Epithelial cell of esophagus (primary cell): ENCODE measurements at regions not wholly inside any gene's neighbourhood (a gene's known extent, or its start where the extent isn't known, plus 50 kb on each side); places are given as distances from the start of the nearest gene placed in this dataset.

ENCODE experiments used
- DNase-seq: peaks from one replicate; pipeline ENCODE4 v3.0.0; 2010; ENCODE audit warnings: low read depth
- H3K4me3 ChIP-seq: 2 replicates; pipeline ENCODE4 v1.5.1; 2011; ENCODE audit warnings: mild to moderate bottlenecking, low read length, control low read depth
- CTCF ChIP-seq: IDR thresholded peaks from 2 replicates; pipeline ENCODE4 v1.5.1; 2011; ENCODE audit warnings: low read depth, mild to moderate bottlenecking, low read length, control low read depth, inconsistent platforms; ENCODE audit not compliant: insufficient read depth; ENCODE audit errors: missing control alignments

GRCh38 chr3:46146548-46146947 lies 61.6 kb downstream of the CCR1 start:
- TF ChIP-seq CTCF = no peak
- no peak for DNase-seq
- no peak overlapping the region for H3K4me3 ChIP-seq

GRCh38 chr3:46146021-46146420 lies 62.1 kb downstream of the CCR1 start:
- DNase-seq = no peak
- no peak overlapping the region for H3K4me3 ChIP-seq
- TF ChIP-seq CTCF = no peak

- no peak for TF ChIP-seq CTCF
- no peak for DNase-seq
Measured at GRCh38 chr3:46145147-46145546, 63.0 kb downstream of the CCR1 start.

GRCh38 chr3:46143951-46144473 lies 64.1 kb downstream of the CCR1 start:
- no peak for DNase-seq
- no peak for TF ChIP-seq CTCF
- no peak overlapping the region for H3K4me3 ChIP-seq

More at GRCh38 chr3:46145147-46145546, 63.0 kb downstream of the CCR1 start:
- no peak overlapping the region for H3K4me3 ChIP-seq

- H3K4me3 ChIP-seq = no peak overlapping the region
- TF ChIP-seq CTCF = no peak
- no peak for DNase-seq
Measured at GRCh38 chr3:46141813-46142212, 66.3 kb downstream of the CCR1 start.

- TF ChIP-seq CTCF = no peak
- no peak for DNase-seq
- H3K4me3 ChIP-seq = no peak overlapping the region
Measured at GRCh38 chr3:46138581-46138980, 69.5 kb downstream of the CCR1 start.

GRCh38 chr3:46135475-46135874 lies 72.6 kb downstream of the CCR1 start:
- H3K4me3 ChIP-seq = no peak overlapping the region

More at GRCh38 chr3:46135475-46135874, 72.6 kb downstream of the CCR1 start:
- peak; percentile 40 for DNase-seq
- TF ChIP-seq CTCF = no peak
